GM18907 (cell line): ENCODE measurements at regions not wholly inside any gene's neighbourhood (a gene's known extent, or its start where the extent isn't known, plus 50 kb on each side); places are given as distances from the start of the nearest gene placed in this dataset.
"Not testable (repeated sequence)": the region's sequence is repeated elsewhere in the genome, so short reads cannot be mapped to it uniquely, and the experiment has no call there.

Source experiments
- ATAC-seq: cut with Tn5 transposase; IDR thresholded peaks from one replicate; pipeline ENCODE4 v1.9.1; 2021; ENCODE audit warnings: mild to moderate bottlenecking, moderate library complexity; ENCODE audit not compliant: unreplicated experiment

DNA sequence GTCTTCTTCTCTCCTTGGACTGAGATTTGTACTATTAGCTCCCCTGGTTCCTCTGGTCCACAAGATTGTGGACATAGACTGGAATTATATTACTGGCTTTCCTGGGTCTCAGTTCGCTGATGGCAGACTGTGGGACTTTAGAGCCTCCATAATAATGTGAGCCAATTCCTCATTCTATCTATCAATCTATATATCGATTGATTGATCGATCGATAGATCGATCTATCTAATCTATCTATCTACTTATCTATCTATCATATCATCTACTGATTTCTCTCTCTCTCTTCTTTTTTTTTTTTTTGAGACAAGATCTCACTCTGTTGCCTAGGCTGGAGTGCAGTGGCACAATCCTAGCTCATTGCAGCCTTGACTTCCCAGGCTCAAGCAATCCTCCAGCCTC is 51.5 kb upstream of the DDR1 start:
- ATAC-seq, result no peak

DNA sequence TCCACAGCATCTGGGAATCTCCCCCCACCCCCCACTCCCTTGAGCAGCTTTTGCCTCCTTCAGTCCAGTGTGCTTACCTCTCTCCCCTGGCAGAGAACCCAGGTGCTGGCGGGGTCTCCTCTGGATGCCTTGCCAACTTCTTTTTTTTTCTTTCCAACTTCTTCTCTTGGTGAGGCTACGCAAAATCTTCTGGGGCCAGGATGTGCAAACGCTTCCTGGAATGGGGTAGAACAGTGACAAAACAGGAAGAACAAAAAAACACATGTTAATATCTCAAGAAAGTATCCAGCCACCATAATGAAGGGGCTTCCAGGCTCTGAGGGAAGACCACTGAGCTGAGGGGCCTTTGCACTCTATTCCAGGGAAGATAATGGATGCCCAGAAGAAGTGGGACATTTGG is 53.9 kb upstream of the DDR1 start:
- no peak for ATAC-seq

GRCh38 chr6:30829639-30830255 is 54.6 kb upstream of the DDR1 start:
- ATAC-seq, result no peak

- no peak for ATAC-seq
These were observed 55.3 kb upstream of the DDR1 start for GRCh38 chr6:30829033-30829432.

DNA sequence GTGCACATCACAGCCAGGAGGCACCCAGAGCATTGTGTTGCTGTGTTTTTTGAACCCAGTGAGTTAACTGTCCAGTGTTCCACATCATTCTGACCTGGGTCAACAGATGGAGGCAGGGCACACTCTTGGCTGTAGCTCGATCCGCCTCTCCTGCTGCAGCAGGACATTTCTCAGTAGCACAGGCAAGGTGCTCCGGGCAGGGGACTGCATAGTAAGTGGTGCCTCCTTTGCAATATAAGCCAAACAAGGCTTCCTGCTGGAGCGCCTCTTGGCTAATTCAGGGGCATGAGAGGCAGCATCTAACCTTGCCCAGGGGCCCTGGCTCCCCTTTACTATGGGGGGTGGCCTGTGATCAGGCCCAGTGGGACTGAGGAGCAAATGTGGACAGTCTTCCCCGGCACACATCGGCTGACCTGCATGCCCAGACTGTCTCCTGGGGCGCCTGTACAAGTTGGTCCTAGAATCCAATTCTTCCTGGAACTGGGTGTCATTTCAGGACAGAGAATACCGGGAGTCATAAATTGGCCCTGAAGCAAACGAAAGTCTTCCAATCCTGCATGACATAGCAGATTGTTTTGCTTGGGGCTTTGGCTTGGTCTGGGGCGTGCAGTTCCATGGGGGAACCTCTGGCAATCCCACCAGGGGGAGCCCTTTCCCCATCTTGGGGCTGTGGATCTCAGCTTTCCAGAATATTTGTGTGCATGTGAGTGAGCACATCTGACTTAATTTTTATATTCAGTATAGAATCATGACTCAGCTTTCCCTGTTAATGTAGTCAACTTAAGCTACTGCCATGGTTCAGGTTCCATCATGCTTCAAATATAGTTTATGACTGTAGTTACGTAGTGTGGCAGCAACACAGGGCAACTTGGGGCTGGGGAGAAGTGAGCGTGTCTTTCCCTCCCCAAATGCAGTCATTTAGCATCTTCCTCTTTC is 56.0 kb upstream of the DDR1 start:
- ATAC-seq, result no peak

DNA sequence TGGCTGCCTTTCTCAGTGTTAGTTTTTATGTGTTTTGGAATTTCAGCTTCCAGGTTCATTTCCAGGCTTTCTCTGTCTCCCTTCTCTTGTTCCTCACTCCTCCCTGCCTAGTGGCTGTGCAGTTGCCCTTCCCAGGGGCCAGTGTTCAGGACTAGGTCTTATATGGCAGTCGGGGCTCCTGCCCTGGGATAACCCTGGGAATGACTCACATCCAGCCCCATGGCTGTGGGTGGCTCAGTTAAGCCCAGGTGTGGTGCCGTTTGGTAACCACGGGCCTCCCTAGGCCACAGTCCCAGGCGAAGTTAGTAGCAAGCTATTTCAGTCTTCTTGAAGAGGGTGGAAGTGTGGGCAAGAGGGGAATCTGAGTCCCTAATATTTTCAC is 57.4 kb upstream of the DDR1 start:
- ATAC-seq, result no peak

- ATAC-seq, result no peak
These were observed 59.6 kb upstream of the DDR1 start for GRCh38 chr6:30824698-30825097.

GRCh38 chr6:30823534-30823865 is 60.8 kb upstream of the DDR1 start:
- no peak for ATAC-seq

DNA sequence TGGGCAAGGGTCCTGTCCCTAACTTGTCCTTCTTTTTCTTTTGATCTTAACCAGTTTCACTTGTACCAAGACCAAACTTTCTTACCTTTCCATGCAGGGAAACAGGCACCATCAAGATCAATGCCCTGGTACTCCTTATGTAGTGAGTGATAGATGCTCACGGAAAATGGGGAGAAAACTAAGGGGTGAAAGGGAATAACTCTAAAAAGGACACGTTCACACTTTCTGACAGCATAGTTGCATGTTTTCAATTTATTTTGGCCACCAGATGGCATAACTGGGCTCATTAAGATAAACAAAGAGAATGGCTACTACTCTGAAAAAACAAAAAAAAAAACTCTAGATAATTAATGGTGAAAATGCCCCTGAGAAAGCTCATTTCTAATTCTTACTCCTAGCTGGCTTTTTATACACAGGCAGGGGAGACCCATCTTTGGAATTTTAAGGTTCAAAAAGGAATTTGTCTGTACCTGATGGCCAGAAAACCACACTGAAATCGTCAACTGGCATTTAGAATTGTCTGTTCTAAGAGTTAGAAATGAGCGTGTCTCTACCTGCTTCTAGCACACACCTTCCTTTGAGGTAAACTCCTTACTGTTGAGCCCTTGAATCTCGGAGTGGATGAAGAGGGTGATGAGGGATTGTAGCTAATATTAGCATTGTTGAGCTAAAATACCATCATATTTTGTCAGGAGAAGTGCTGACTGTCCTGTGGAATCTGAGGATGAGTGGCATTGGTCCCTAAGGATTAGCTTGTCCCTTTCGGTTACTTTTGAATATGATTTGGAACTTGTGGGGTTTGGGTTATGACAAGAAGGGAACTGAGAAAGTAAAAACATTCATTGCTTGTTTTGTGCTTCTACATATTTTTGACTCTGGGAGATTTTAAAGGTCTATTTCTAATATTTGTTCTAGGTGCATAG is 62.2 kb upstream of the DDR1 start:
- no peak for ATAC-seq

DNA sequence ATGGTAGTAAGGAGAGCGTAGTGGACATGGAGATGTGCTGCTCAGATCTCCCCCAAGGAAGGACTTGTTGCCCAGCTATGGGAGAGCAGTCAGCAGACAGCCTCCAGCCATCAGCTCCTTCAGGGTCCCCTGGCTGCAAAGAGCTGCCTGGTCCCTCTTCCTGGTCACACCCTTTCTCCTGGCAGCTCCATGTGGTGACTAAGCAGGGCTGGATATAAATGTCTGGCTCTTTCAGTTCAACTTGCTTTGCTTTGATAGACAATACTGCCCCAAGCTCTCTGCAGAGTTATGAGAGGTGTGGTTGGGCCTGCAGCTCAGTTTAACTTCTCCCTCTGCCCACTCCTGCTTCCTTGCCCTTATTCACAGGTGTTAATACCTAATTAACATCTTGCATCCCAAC is 64.1 kb upstream of the DDR1 start:
- no peak for ATAC-seq

DNA sequence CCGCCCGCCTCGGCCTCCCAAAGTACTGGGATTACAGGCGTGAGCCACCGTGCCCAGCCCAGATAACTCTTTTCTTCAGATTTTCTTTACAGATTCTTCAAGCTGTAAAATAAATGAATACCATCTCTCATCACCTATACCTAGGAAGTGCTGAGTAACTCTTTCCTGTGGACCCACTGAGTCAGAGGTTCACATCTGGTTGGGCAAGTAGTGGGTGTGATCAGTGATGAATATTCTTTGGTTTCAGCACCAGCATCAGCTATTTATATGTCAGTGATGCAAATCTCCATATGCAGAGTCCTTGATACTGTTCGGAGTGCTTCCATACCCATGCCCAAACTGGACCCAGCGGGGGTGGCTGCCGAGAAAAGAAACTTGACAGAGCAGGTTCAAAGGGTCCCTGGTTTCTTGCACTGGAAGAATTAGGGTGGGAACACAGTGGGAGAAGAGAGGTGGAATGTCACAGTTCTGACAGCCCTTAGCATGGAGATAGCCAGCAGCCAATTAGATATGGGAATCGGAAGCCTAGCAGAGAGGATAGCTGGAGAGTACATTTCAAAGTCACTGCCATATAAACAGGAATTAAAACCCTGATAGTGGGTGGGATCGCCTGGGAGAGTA is 64.9 kb upstream of the DDR1 start:
- ATAC-seq, result no peak

GRCh38 chr6:30818391-30818841 is 65.9 kb upstream of the DDR1 start:
- ATAC-seq, result no peak

GRCh38 chr6:30816791-30817739 is 67.3 kb upstream of the DDR1 start:
- ATAC-seq, result peak; percentile 55

GRCh38 chr6:30816296-30816695 is 68.0 kb upstream of the DDR1 start:
- not testable (repeated sequence) for ATAC-seq

DNA sequence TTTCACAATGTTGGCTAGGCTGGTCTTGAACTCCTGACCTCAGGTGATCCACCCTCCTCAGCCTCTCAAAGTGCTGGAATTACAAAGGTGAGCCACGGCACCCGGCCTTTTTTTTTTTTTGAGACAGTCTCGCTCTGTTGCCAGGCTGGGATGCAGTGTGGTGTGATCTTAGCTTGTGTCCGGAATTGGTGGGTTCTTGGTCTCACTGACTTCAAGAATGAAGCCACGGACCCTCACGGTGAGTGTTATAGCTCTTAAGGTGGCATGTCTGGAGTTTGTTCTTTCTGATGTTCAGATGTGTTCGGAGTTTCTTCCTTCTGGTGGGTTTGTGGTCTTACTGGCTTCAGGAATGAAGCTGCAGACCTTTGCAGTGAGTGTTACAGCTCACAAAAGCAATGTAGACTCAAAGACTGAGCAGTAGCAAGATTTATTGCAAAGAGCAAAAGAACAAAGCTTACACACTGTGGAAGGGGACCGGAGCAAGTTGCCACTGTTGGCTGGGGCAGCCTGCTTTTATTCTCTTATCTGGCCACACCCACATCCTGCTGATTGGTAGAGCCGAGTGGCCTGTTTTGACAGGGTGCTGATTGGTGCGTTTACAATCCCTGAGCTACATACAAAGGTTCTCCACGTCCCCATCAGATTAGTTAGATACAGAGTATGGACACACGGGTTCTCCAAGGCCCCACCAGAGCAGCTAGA is 69.1 kb upstream of the DDR1 start:
- ATAC-seq, result not testable (repeated sequence)

DNA sequence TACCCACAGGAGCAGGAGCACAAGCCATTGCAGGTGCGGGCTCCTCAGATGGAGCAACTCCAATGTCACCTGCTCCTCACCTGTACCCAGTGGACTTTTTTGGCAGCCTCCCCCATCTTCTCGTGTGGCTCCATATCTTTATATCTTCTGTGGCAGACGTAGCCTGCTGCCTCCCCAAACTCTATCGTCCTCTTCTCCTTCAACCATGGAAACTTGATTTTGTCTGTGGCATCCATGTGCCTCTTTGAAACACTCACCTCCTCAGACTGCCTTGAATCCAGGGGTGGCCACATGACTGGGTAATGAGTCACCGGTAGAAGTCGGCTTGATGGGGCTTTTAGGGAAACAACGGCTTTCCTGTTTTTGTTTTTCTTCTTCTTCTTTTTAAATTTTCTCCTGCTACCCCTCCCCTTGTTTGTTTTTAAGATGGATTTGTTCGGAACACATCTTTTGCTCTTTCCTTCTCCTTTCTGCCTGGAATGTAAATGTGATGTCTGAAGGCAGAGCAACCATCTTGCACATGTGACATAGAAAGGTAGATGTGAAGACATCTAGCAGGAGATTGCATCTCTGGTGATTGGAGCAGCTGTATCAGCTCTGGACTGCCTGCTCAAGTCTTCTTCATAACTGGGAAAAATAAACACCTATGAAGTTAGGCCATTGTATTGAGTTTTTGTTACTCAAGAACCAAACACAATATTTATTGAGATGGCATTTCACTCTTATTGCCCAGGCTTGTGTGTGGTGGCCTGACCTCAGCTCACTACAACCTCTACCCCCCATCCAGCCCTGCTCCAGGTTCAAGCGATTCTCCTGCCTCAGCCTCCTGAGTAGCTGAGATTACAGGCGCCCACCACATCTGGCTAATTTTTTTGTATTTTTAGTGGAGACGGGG is 69.9 kb upstream of the DDR1 start:
- no peak for ATAC-seq

- ATAC-seq, result no peak
These were observed 69.3 kb upstream of the IER3 start for GRCh38 chr6:30813631-30814145.

- ATAC-seq, result peak; percentile 83
These were observed 66.5 kb upstream of the IER3 start for GRCh38 chr6:30810813-30811339.
